GM10248 (cell line): ENCODE measurements at regions not wholly inside any gene's neighbourhood (a gene's known extent, or its start where the extent isn't known, plus 50 kb on each side); places are given as distances from the start of the nearest gene placed in this dataset.
"Not testable (repeated sequence)": the region's sequence is repeated elsewhere in the genome, so short reads cannot be mapped to it uniquely, and the experiment has no call there.

Source experiments
- CTCF ChIA-PET: fragments of 300-600 bp; sonication (Branson Sonifier 250); formaldehyde crosslinking; extraction: SDS; loops from one replicate; lab custom pipeline; 2021; ENCODE audit warnings: antibody characterized with exemption; lab: Yijun Ruan, JAX
- POLR2A ChIA-PET: fragments of 350-650 bp; sonication (Branson Sonifier 250); formaldehyde crosslinking; extraction: SDS; loops from one replicate; lab custom pipeline; 2020; ENCODE audit warnings: antibody characterized with exemption; lab: Yijun Ruan, JAX
- DNase-seq: peaks from one replicate; pipeline ENCODE4 v3.0.0; 2012; ENCODE audit errors: extremely low spot score
- CTCF ChIP-seq: IDR thresholded peaks from 2 replicates; pipeline ENCODE4 v1.5.1; 2012; ENCODE audit warnings: mild to moderate bottlenecking, low read depth; ENCODE audit errors: extremely low read depth, missing control alignments, control extremely low read depth

- DNase-seq: no peak
- TF ChIP-seq CTCF: no peak
- ChIA-PET POLR2A (no interaction called here), CTCF (no interaction called here)
Measured at GRCh38 chr20:48039514-48039913, 254.2 kb upstream of the SULF2 start.

GRCh38 chr20:48038713-48039112, 253.4 kb upstream of the SULF2 start:
- ChIA-PET POLR2A (no interaction called here), CTCF (interaction anchor here (0.8 to 1.3 kb wide), 3 partner anchors 9 to 36 kb away, joined by 3 read pairs; no protein-coding TSS in a partner anchor)
- no peak for DNase-seq
- TF ChIP-seq CTCF: no peak

GRCh38 chr20:48037798-48038197, 252.5 kb upstream of the SULF2 start:
- DNase-seq, POLR2A ChIA-PET: not testable (repeated sequence)
- CTCF ChIA-PET: interaction anchor here (1.3 kb wide), 1 partner anchor 35 kb away, joined by 3 read pairs; no protein-coding TSS in a partner anchor

GRCh38 chr20:48035961-48036731, 250.9 kb upstream of the SULF2 start:
- TF ChIP-seq CTCF: no peak
- no peak for DNase-seq
- CTCF ChIA-PET: no interaction called here
- POLR2A ChIA-PET: no interaction called here

- POLR2A ChIA-PET: no interaction called here
- TF ChIP-seq CTCF: no peak
- CTCF ChIA-PET: no interaction called here
- no peak for DNase-seq
Measured at GRCh38 chr20:48034751-48035150, 249.5 kb upstream of the SULF2 start.

- CTCF ChIA-PET, POLR2A ChIA-PET, DNase-seq: not testable (repeated sequence)
Measured at GRCh38 chr20:48033005-48033404, 247.7 kb upstream of the SULF2 start.

- DNase-seq: no peak
- TF ChIP-seq CTCF: no peak
- ChIA-PET CTCF (no interaction called here), POLR2A (no interaction called here)
Measured at GRCh38 chr20:48031122-48031521, 245.8 kb upstream of the SULF2 start.
